ENCODE measurements at regions not wholly inside any gene's neighbourhood (a gene's known extent, or its start where the extent isn't known, plus 50 kb on each side); places are given as distances from the start of the nearest gene placed in this dataset.

- Histone ChIP-seq H3K36me3 (no peaks in the 10 kb centered on the region), H3K4me3 (no peak overlapping the region), H3K27ac (no peak overlapping the region), H3K9me3 (no peaks in the 10 kb centered on the region), H3K4me1 (no peaks in the 10 kb centered on the region), H3K27me3 (peaks cover 0 to 3% (median 0%) of the 10 kb centered on the region in 3 donors)
- ATAC-seq (no peak), DNase-seq (no peak)
- in situ Hi-C loops (cut with MboI; ENCODE audit: low sequenced_read_pairs in 4 of 4) (no loop called here), intact Hi-C loops (cut with DNase I; ENCODE audit: low total_unique reads) (no loop called here)
- no peak for TF ChIP-seq CTCF (IDR thresholded peaks at IDR 0.05 in 4 of 5, conservative IDR thresholded peaks at IDR 0.05 in 1 of 5)
- no peak for TF ChIP-seq POLR2A (IDR thresholded peaks at IDR 0.05)
These were observed 307.6 kb downstream of the FGFR2 start for GRCh38 chr10:121290674-121291073.

GRCh38 chr10:121291376-121291775 is 306.9 kb downstream of the FGFR2 start:
- ATAC-seq, result no peak
- Histone ChIP-seq H3K27me3 (peaks cover 0 to 3% (median 0%) of the 10 kb centered on the region in 3 donors), H3K27ac (no peak overlapping the region), H3K36me3 (no peaks in the 10 kb centered on the region), H3K4me1 (no peaks in the 10 kb centered on the region), H3K4me3 (no peak overlapping the region), H3K9me3 (no peaks in the 10 kb centered on the region)
- DNase-seq, result no peak
- TF ChIP-seq POLR2A (IDR thresholded peaks at IDR 0.05) (no peak), CTCF (IDR thresholded peaks at IDR 0.05 in 4 of 5, conservative IDR thresholded peaks at IDR 0.05 in 1 of 5) (no peak)
- intact Hi-C loops (cut with DNase I; ENCODE audit: low total_unique reads), result no loop called here
- in situ Hi-C loops (cut with MboI; ENCODE audit: low sequenced_read_pairs in 4 of 4), result no loop called here

GRCh38 chr10:121291823-121292222 is 306.4 kb downstream of the FGFR2 start:
- no peaks in the 10 kb centered on the region for H3K4me1 ChIP-seq
- no peak overlapping the region for H3K4me3 ChIP-seq
- ATAC-seq (no peak), DNase-seq (no peak)
- intact Hi-C loops (cut with DNase I; ENCODE audit: low total_unique reads), result no loop called here
- H3K27ac ChIP-seq, result no peak overlapping the region
- H3K36me3 ChIP-seq, result no peaks in the 10 kb centered on the region
- in situ Hi-C loops (cut with MboI; ENCODE audit: low sequenced_read_pairs in 4 of 4), result no loop called here
- TF ChIP-seq CTCF (IDR thresholded peaks at IDR 0.05 in 4 of 5, conservative IDR thresholded peaks at IDR 0.05 in 1 of 5) (no peak), POLR2A (IDR thresholded peaks at IDR 0.05) (no peak)
- H3K9me3 ChIP-seq, result no peaks in the 10 kb centered on the region
- H3K27me3 ChIP-seq, result peaks cover 0 to 3% (median 0%) of the 10 kb centered on the region in 3 donors

GRCh38 chr10:121292321-121292720 is 305.9 kb downstream of the FGFR2 start:
- DNase-seq, result no peak
- Histone ChIP-seq H3K36me3 (no peaks in the 10 kb centered on the region), H3K4me1 (no peaks in the 10 kb centered on the region), H3K27ac (no peak overlapping the region), H3K4me3 (no peak overlapping the region), H3K27me3 (peaks cover 0 to 3% (median 0%) of the 10 kb centered on the region in 3 donors), H3K9me3 (no peaks in the 10 kb centered on the region)
- in situ Hi-C loops (cut with MboI; ENCODE audit: low sequenced_read_pairs in 4 of 4), result no loop called here
- no peak for ATAC-seq
- TF ChIP-seq CTCF (IDR thresholded peaks at IDR 0.05 in 4 of 5, conservative IDR thresholded peaks at IDR 0.05 in 1 of 5) (no peak), POLR2A (IDR thresholded peaks at IDR 0.05) (no peak)
- intact Hi-C loops (cut with DNase I; ENCODE audit: low total_unique reads), result no loop called here

- Histone ChIP-seq H3K9me3 (no peaks in the 10 kb centered on the region), H3K4me3 (no peak overlapping the region), H3K36me3 (no peaks in the 10 kb centered on the region), H3K4me1 (no peaks in the 10 kb centered on the region), H3K27me3 (peaks cover 0 to 3% (median 0%) of the 10 kb centered on the region in 3 donors), H3K27ac (no peak overlapping the region)
- intact Hi-C loops (cut with DNase I; ENCODE audit: low total_unique reads), result no loop called here
- ATAC-seq (no peak), DNase-seq (no peak)
- in situ Hi-C loops (cut with MboI; ENCODE audit: low sequenced_read_pairs in 4 of 4), result no loop called here
- no peak for TF ChIP-seq CTCF (IDR thresholded peaks at IDR 0.05 in 4 of 5, conservative IDR thresholded peaks at IDR 0.05 in 1 of 5)
- no peak for TF ChIP-seq POLR2A (IDR thresholded peaks at IDR 0.05)
These were observed 305.1 kb downstream of the FGFR2 start for GRCh38 chr10:121293110-121293509.

Measured in gastrocnemius medialis (tissue), 4 donors.